ENCODE measurements at regions not wholly inside any gene's neighbourhood (a gene's known extent, or its start where the extent isn't known, plus 50 kb on each side); places are given as distances from the start of the nearest gene placed in this dataset.

GRCh38 chr5:133746834-133747233 is 134.5 kb upstream of the FSTL4 start:
- TF ChIP-seq, protein P1, sequence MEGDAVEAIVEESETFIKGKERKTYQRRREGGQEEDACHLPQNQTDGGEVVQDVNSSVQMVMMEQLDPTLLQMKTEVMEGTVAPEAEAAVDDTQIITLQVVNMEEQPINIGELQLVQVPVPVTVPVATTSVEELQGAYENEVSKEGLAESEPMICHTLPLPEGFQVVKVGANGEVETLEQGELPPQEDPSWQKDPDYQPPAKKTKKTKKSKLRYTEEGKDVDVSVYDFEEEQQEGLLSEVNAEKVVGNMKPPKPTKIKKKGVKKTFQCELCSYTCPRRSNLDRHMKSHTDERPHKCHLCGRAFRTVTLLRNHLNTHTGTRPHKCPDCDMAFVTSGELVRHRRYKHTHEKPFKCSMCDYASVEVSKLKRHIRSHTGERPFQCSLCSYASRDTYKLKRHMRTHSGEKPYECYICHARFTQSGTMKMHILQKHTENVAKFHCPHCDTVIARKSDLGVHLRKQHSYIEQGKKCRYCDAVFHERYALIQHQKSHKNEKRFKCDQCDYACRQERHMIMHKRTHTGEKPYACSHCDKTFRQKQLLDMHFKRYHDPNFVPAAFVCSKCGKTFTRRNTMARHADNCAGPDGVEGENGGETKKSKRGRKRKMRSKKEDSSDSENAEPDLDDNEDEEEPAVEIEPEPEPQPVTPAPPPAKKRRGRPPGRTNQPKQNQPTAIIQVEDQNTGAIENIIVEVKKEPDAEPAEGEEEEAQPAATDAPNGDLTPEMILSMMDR (conservative IDR thresholded peaks at IDR 0.05 in 1 of 2, IDR thresholded peaks at IDR 0.05 in 1 of 2; ENCODE audit: low read depth in 1 of 2, low read length in 2 of 2) = peak in 1 of 2 donors; percentile 3
- TF ChIP-seq EZH2 (IDR thresholded peaks at IDR 0.05; ENCODE audit: low read length, missing control alignments) = no peak

All from fibroblast of lung (primary cell).